Lung (tissue), 11 donors: ENCODE measurements at regions not wholly inside any gene's neighbourhood (a gene's known extent, or its start where the extent isn't known, plus 50 kb on each side); places are given as distances from the start of the nearest gene placed in this dataset.

Experiments
- ATAC-seq: fragments of 200-7000 bp; cut with Tn5 transposase; one replicate; pipeline ENCODE4 v1.9.1; 2020; ENCODE audit warnings: moderate number of reproducible peaks; ENCODE audit not compliant: insufficient read depth, low FRiP score
- DNase-seq, 3 donors: peaks; one replicate each; pipeline ENCODE4 v3.0.0-alpha.2; 2013 to 2017
- H3K27ac ChIP-seq, 2 donors: one replicate each; pipeline ENCODE4 v1.5.1; 2013; ENCODE audit warnings: mild to moderate bottlenecking in 2 of 2, moderate library complexity in 2 of 2, control low read depth in 1 of 2, inconsistent platforms in 1 of 2, low read depth in 1 of 2, low read length in 1 of 2
- H3K27me3 ChIP-seq, 3 donors: one replicate each; pipeline ENCODE4 v1.5.1; 2013; ENCODE audit warnings: low read length in 2 of 3; ENCODE audit not compliant: control insufficient read depth in 3 of 3, insufficient read depth in 3 of 3
- H3K36me3 ChIP-seq, 4 donors: one replicate each; pipeline ENCODE4 v1.5.1; 2013; ENCODE audit warnings: low read length in 4 of 4, mild to moderate bottlenecking in 1 of 4, moderate library complexity in 1 of 4; ENCODE audit not compliant: control insufficient read depth in 4 of 4, insufficient read depth in 4 of 4
- H3K4me1 ChIP-seq, 5 donors: one replicate each; pipeline ENCODE4 v1.5.1; 2013; ENCODE audit warnings: low read length in 5 of 5, mild to moderate bottlenecking in 2 of 5, moderate library complexity in 1 of 5; ENCODE audit not compliant: control insufficient read depth in 5 of 5, insufficient read depth in 5 of 5
- H3K4me3 ChIP-seq: one replicate; pipeline ENCODE4 v1.5.1; 2013; ENCODE audit warnings: mild to moderate bottlenecking, control low read depth, moderate library complexity
- H3K9ac ChIP-seq, 2 donors: one replicate each; pipeline ENCODE4 v1.5.1; 2013; ENCODE audit warnings: low read length in 2 of 2, control low read depth in 1 of 2; ENCODE audit not compliant: insufficient read depth in 1 of 2
- H3K9me3 ChIP-seq, 4 donors: one replicate each; pipeline ENCODE4 v1.5.1; 2013; ENCODE audit warnings: low read length in 3 of 4, mild to moderate bottlenecking in 1 of 4, moderate library complexity in 1 of 4; ENCODE audit not compliant: control insufficient read depth in 4 of 4, insufficient read depth in 3 of 4
- CTCF ChIP-seq: IDR thresholded peaks from 2 replicates; pipeline ENCODE4 v1.5.1; 2012; ENCODE audit warnings: mild to moderate bottlenecking; ENCODE audit errors: control extremely low read depth, extremely low read depth
- WGBS, 2 donors: extraction: QIAGEN DNeasy Blood & Tissue Kit; methylation state at CpG; one replicate each; pipeline ENCODE4 v1.1.7; 2013; 5-methylcytosine and 5-hydroxymethylcytosine counted together
- donor health status: control.
- donor health status: control.
- donor health status: Bipolar disorder and iron deficiency.
- donor health status: healthy.
- donor health status: DM: yes; HTN: yes; CAD: no.

GRCh38 chr20:12564979-12565378, 443.8 kb upstream of the SPTLC3 start:
- no peaks in the 10 kb centered on the region for H3K27me3 ChIP-seq
- H3K4me1 ChIP-seq, result no peaks in the 10 kb centered on the region
- no peak for ATAC-seq
- no peak overlapping the region for H3K4me3 ChIP-seq
- TF ChIP-seq CTCF, result no peak
- H3K36me3 ChIP-seq, result no peaks in the 10 kb centered on the region
- peaks cover 0 to 3% (median 0%) of the 10 kb centered on the region in 4 donors for H3K9me3 ChIP-seq
- WGBS, 2 donors, result 80 to 88% methylated on average over 4 of the region's 4 CpGs
- no peak for DNase-seq
- H3K27ac ChIP-seq, result no peak overlapping the region
- no peak overlapping the region for H3K9ac ChIP-seq

GRCh38 chr20:12566596-12566995, 442.2 kb upstream of the SPTLC3 start:
- ATAC-seq (no peak), DNase-seq (no peak)
- Histone ChIP-seq H3K4me1 (no peaks in the 10 kb centered on the region), H3K9me3 (no peaks in the 10 kb centered on the region), H3K27ac (no peak overlapping the region), H3K9ac (no peak overlapping the region), H3K36me3 (no peaks in the 10 kb centered on the region), H3K27me3 (no peaks in the 10 kb centered on the region), H3K4me3 (no peak overlapping the region)
- no peak for TF ChIP-seq CTCF
- 87 to 92% methylated on average over 3 of the region's 3 CpGs for WGBS, 2 donors

GRCh38 chr20:12570371-12570770, 438.4 kb upstream of the SPTLC3 start:
- no peak for ATAC-seq
- Histone ChIP-seq H3K4me1 (peaks cover 0 to 6% (median 0%) of the 10 kb centered on the region in 5 donors), H3K9me3 (no peaks in the 10 kb centered on the region), H3K27ac (no peak overlapping the region), H3K9ac (no peak overlapping the region), H3K36me3 (no peaks in the 10 kb centered on the region), H3K27me3 (no peaks in the 10 kb centered on the region), H3K4me3 (no peak overlapping the region)
- peak; percentile 24 to 50 (median 26) for DNase-seq
- WGBS, 2 donors, result 31% methylated on average over 1 of the region's 1 CpG
- no peak for TF ChIP-seq CTCF

- no peaks in the 10 kb centered on the region for H3K9me3 ChIP-seq
- H3K36me3 ChIP-seq, result no peaks in the 10 kb centered on the region
- WGBS, 2 donors, result 63 to 82% methylated on average over 4 of the region's 4 CpGs
- no peak overlapping the region for H3K9ac ChIP-seq
- ATAC-seq, result no peak
- no peak overlapping the region for H3K4me3 ChIP-seq
- no peak overlapping the region for H3K27ac ChIP-seq
- TF ChIP-seq CTCF, result no peak
- DNase-seq, result no peak
- H3K27me3 ChIP-seq, result no peaks in the 10 kb centered on the region
- peaks cover 0 to 17% (median 0%) of the 10 kb centered on the region in 5 donors for H3K4me1 ChIP-seq
Observed at GRCh38 chr20:12573442-12573841, 435.3 kb upstream of the SPTLC3 start.
